ENCODE measurements at regions not wholly inside any gene's neighbourhood (a gene's known extent, or its start where the extent isn't known, plus 50 kb on each side); places are given as distances from the start of the nearest gene placed in this dataset.

GRCh38 chr22:48675830-48676145 lies 1151.9 kb downstream of the BRD1 start:
- DNase-seq (ENCODE audit: low spot score), result no peak

- no peak for DNase-seq (ENCODE audit: low spot score)
These were observed 1152.4 kb downstream of the BRD1 start for GRCh38 chr22:48675141-48675829.

- no peak for DNase-seq (ENCODE audit: low spot score)
These were observed 1153.7 kb downstream of the BRD1 start for GRCh38 chr22:48673806-48674500.

GRCh38 chr22:48672387-48672786 lies 1155.3 kb downstream of the BRD1 start:
- DNase-seq (ENCODE audit: low spot score), result no peak

- no peak for DNase-seq (ENCODE audit: low spot score)
These were observed 1156.9 kb downstream of the BRD1 start for GRCh38 chr22:48670731-48671130.

GRCh38 chr22:48669986-48670716 lies 1157.5 kb downstream of the BRD1 start:
- DNase-seq (ENCODE audit: low spot score), result no peak

GRCh38 chr22:48669226-48669625 lies 1158.4 kb downstream of the BRD1 start:
- DNase-seq (ENCODE audit: low spot score), result no peak

GRCh38 chr22:48667289-48667688 lies 1160.4 kb downstream of the BRD1 start:
- DNase-seq (ENCODE audit: low spot score), result no peak

GRCh38 chr22:48666620-48667019 lies 1161.1 kb downstream of the BRD1 start:
- no peak for DNase-seq (ENCODE audit: low spot score)

- DNase-seq (ENCODE audit: low spot score), result no peak
These were observed 1162.2 kb downstream of the BRD1 start for GRCh38 chr22:48665311-48665995.

GRCh38 chr22:48664586-48664985 lies 1163.1 kb downstream of the BRD1 start:
- DNase-seq (ENCODE audit: low spot score), result no peak

- peak; percentile 34 for DNase-seq (ENCODE audit: low spot score)
These were observed 1164.4 kb downstream of the BRD1 start for GRCh38 chr22:48663297-48663696.

- peak; percentile 19 for DNase-seq (ENCODE audit: low spot score)
These were observed 1165.1 kb downstream of the BRD1 start for GRCh38 chr22:48662476-48663135.

- DNase-seq (ENCODE audit: low spot score), result no peak
These were observed 1165.7 kb downstream of the BRD1 start for GRCh38 chr22:48661984-48662383.

- DNase-seq (ENCODE audit: low spot score), result no peak
These were observed 1166.6 kb downstream of the BRD1 start for GRCh38 chr22:48660790-48661740.

GRCh38 chr22:48660104-48660789 lies 1167.4 kb downstream of the BRD1 start:
- no peak for DNase-seq (ENCODE audit: low spot score)

- no peak for DNase-seq (ENCODE audit: low spot score)
These were observed 1168.2 kb downstream of the BRD1 start for GRCh38 chr22:48659404-48659996.

- no peak for DNase-seq (ENCODE audit: low spot score)
These were observed 1168.8 kb downstream of the BRD1 start for GRCh38 chr22:48658871-48659270.

GRCh38 chr22:48658246-48658645 lies 1169.4 kb downstream of the BRD1 start:
- DNase-seq (ENCODE audit: low spot score), result no peak

GRCh38 chr22:48654492-48654891 lies 1173.2 kb downstream of the BRD1 start:
- DNase-seq (ENCODE audit: low spot score), result no peak
